Activated T-helper 1 cell treated with anti-CD3 and anti-CD28 coated beads, Interleukin-12 subunit alpha, Interleukin-12 subunit beta, Interleukin-2, Interleukin-4 antibody, amounts not matched to agents 30 ng/mL and 10 ng/mL and 1 ng/mL, durations not matched to agents 14 hours and 24 hours and 36 hours (primary cell): ENCODE measurements at regions not wholly inside any gene's neighbourhood (a gene's known extent, or its start where the extent isn't known, plus 50 kb on each side); places are given as distances from the start of the nearest gene placed in this dataset.

ENCODE experiments used
- DNase-seq: peaks from one replicate; pipeline ENCODE4 v3.0.0; 2021; ENCODE audit warnings: low spot score
- H3K27ac Mint-ChIP-seq: one replicate; pipeline ENCODE4 v1.8.0; 2021; ENCODE audit warnings: mild to moderate bottlenecking, mixed read lengths
- H3K27me3 Mint-ChIP-seq: one replicate; pipeline ENCODE4 v1.8.0; 2022; ENCODE audit warnings: mild to moderate bottlenecking, moderate library complexity, mixed read lengths; ENCODE audit not compliant: insufficient read depth
- H3K36me3 Mint-ChIP-seq: one replicate; pipeline ENCODE4 v1.8.0; 2021; ENCODE audit warnings: low read depth, mixed read lengths
- H3K4me1 Mint-ChIP-seq: one replicate; pipeline ENCODE4 v1.8.0; 2021; ENCODE audit warnings: low read depth, mixed read lengths
- H3K4me3 Mint-ChIP-seq: one replicate; pipeline ENCODE4 v1.8.0; 2021; ENCODE audit warnings: mild to moderate bottlenecking, moderate library complexity, mixed read lengths
- H3K9me3 Mint-ChIP-seq: one replicate; pipeline ENCODE4 v1.8.0; 2021; ENCODE audit warnings: mixed read lengths
- intact Hi-C: fragments of 100-400 bp; cut with micrococcal nuclease; formaldehyde crosslinking; loops from one replicate; pipeline ENCODE4 v1.15.1; 2024

GRCh38 chr3:164522073-164522763 lies 556.1 kb downstream of the SI start:
- Mint-ChIP-seq H3K27me3 (no peaks in the 10 kb centered on the region), H3K9me3 (peaks cover 1% of the 10 kb centered on the region), H3K4me1 (no peaks in the 10 kb centered on the region), H3K36me3 (no peaks in the 10 kb centered on the region), H3K4me3 (no peak overlapping the region), H3K27ac (no peak overlapping the region)
- no peak for DNase-seq
- intact Hi-C loops, result no loop called here

GRCh38 chr3:164521644-164522043 lies 556.7 kb downstream of the SI start:
- Mint-ChIP-seq H3K27me3 (no peaks in the 10 kb centered on the region), H3K9me3 (peaks cover 5% of the 10 kb centered on the region), H3K4me1 (no peaks in the 10 kb centered on the region), H3K27ac (no peak overlapping the region), H3K4me3 (no peak overlapping the region), H3K36me3 (no peaks in the 10 kb centered on the region)
- DNase-seq, result no peak
- intact Hi-C loops, result no loop called here

GRCh38 chr3:164521139-164521538 lies 557.2 kb downstream of the SI start:
- peaks cover 5% of the 10 kb centered on the region for H3K9me3 Mint-ChIP-seq
- H3K36me3 Mint-ChIP-seq, result no peaks in the 10 kb centered on the region
- H3K27ac Mint-ChIP-seq, result no peak overlapping the region
- intact Hi-C loops, result no loop called here
- H3K27me3 Mint-ChIP-seq, result no peaks in the 10 kb centered on the region
- no peak for DNase-seq
- H3K4me3 Mint-ChIP-seq, result no peak overlapping the region
- H3K4me1 Mint-ChIP-seq, result no peaks in the 10 kb centered on the region

- Mint-ChIP-seq H3K27me3 (no peaks in the 10 kb centered on the region), H3K36me3 (no peaks in the 10 kb centered on the region), H3K27ac (no peak overlapping the region), H3K4me1 (no peaks in the 10 kb centered on the region), H3K4me3 (no peak overlapping the region), H3K9me3 (peaks cover 5% of the 10 kb centered on the region)
- intact Hi-C loops, result no loop called here
- DNase-seq, result no peak
These were observed 563.0 kb downstream of the SI start for GRCh38 chr3:164515256-164515655.

GRCh38 chr3:164514576-164514975 lies 563.7 kb downstream of the SI start:
- H3K4me3 Mint-ChIP-seq, result no peak overlapping the region
- H3K9me3 Mint-ChIP-seq, result peaks cover 5% of the 10 kb centered on the region
- no peak for DNase-seq
- H3K4me1 Mint-ChIP-seq, result no peaks in the 10 kb centered on the region
- H3K36me3 Mint-ChIP-seq, result no peaks in the 10 kb centered on the region
- intact Hi-C loops, result no loop called here
- no peaks in the 10 kb centered on the region for H3K27me3 Mint-ChIP-seq
- H3K27ac Mint-ChIP-seq, result no peak overlapping the region

GRCh38 chr3:164507886-164508285 lies 570.4 kb downstream of the SI start:
- Mint-ChIP-seq H3K27ac (no peak overlapping the region), H3K27me3 (no peaks in the 10 kb centered on the region), H3K9me3 (peaks cover 16% of the 10 kb centered on the region), H3K4me3 (no peak overlapping the region), H3K4me1 (no peaks in the 10 kb centered on the region), H3K36me3 (no peaks in the 10 kb centered on the region)
- intact Hi-C loops, result no loop called here
- no peak for DNase-seq

- H3K9me3 Mint-ChIP-seq, result peaks cover 6% of the 10 kb centered on the region
- H3K27ac Mint-ChIP-seq, result no peak overlapping the region
- H3K27me3 Mint-ChIP-seq, result no peaks in the 10 kb centered on the region
- intact Hi-C loops, result no loop called here
- H3K36me3 Mint-ChIP-seq, result no peaks in the 10 kb centered on the region
- H3K4me1 Mint-ChIP-seq, result no peaks in the 10 kb centered on the region
- no peak for DNase-seq
- H3K4me3 Mint-ChIP-seq, result no peak overlapping the region
These were observed 579.4 kb downstream of the SI start for GRCh38 chr3:164498917-164499316.

- H3K27me3 Mint-ChIP-seq, result no peaks in the 10 kb centered on the region
- H3K36me3 Mint-ChIP-seq, result no peaks in the 10 kb centered on the region
- no peaks in the 10 kb centered on the region for H3K4me1 Mint-ChIP-seq
- no peak for DNase-seq
- intact Hi-C loops, result no loop called here
- H3K4me3 Mint-ChIP-seq, result no peak overlapping the region
- no peak overlapping the region for H3K27ac Mint-ChIP-seq
- H3K9me3 Mint-ChIP-seq, result no peaks in the 10 kb centered on the region
These were observed 589.4 kb downstream of the SI start for GRCh38 chr3:164488893-164489292.

GRCh38 chr3:164486150-164486549 lies 592.1 kb downstream of the SI start:
- intact Hi-C loops, result no loop called here
- DNase-seq, result no peak
- Mint-ChIP-seq H3K4me3 (no peak overlapping the region), H3K27ac (no peak overlapping the region), H3K27me3 (no peaks in the 10 kb centered on the region), H3K36me3 (no peaks in the 10 kb centered on the region), H3K4me1 (no peaks in the 10 kb centered on the region), H3K9me3 (no peaks in the 10 kb centered on the region)

- no peak overlapping the region for H3K4me3 Mint-ChIP-seq
- no peak for DNase-seq
- no peaks in the 10 kb centered on the region for H3K27me3 Mint-ChIP-seq
- H3K4me1 Mint-ChIP-seq, result no peaks in the 10 kb centered on the region
- no peak overlapping the region for H3K27ac Mint-ChIP-seq
- H3K36me3 Mint-ChIP-seq, result no peaks in the 10 kb centered on the region
- H3K9me3 Mint-ChIP-seq, result no peaks in the 10 kb centered on the region
- intact Hi-C loops, result no loop called here
These were observed 598.3 kb downstream of the SI start for GRCh38 chr3:164479978-164480377.

- no peak for DNase-seq
- H3K4me3 Mint-ChIP-seq, result no peak overlapping the region
- H3K27ac Mint-ChIP-seq, result no peak overlapping the region
- intact Hi-C loops, result no loop called here
- no peaks in the 10 kb centered on the region for H3K27me3 Mint-ChIP-seq
- no peaks in the 10 kb centered on the region for H3K9me3 Mint-ChIP-seq
- no peaks in the 10 kb centered on the region for H3K36me3 Mint-ChIP-seq
- no peaks in the 10 kb centered on the region for H3K4me1 Mint-ChIP-seq
These were observed 598.9 kb downstream of the SI start for GRCh38 chr3:164479406-164479805.

GRCh38 chr3:164478323-164478722 lies 600.0 kb downstream of the SI start:
- intact Hi-C loops, result no loop called here
- no peaks in the 10 kb centered on the region for H3K27me3 Mint-ChIP-seq

GRCh38 chr3:164477403-164477802 lies 600.9 kb downstream of the SI start:
- DNase-seq, result no peak
- H3K4me3 Mint-ChIP-seq, result no peak overlapping the region
- intact Hi-C loops, result no loop called here
- no peaks in the 10 kb centered on the region for H3K27me3 Mint-ChIP-seq
- H3K27ac Mint-ChIP-seq, result no peak overlapping the region
- no peaks in the 10 kb centered on the region for H3K36me3 Mint-ChIP-seq
- H3K9me3 Mint-ChIP-seq, result no peaks in the 10 kb centered on the region
- no peaks in the 10 kb centered on the region for H3K4me1 Mint-ChIP-seq

More at GRCh38 chr3:164478323-164478722, 600.0 kb downstream of the SI start:
- Mint-ChIP-seq H3K9me3 (no peaks in the 10 kb centered on the region), H3K4me1 (no peaks in the 10 kb centered on the region), H3K36me3 (no peaks in the 10 kb centered on the region), H3K27ac (no peak overlapping the region), H3K4me3 (no peak overlapping the region)
- DNase-seq, result no peak

- DNase-seq, result no peak
- no peaks in the 10 kb centered on the region for H3K4me1 Mint-ChIP-seq
- no peak overlapping the region for H3K4me3 Mint-ChIP-seq
- H3K36me3 Mint-ChIP-seq, result no peaks in the 10 kb centered on the region
- H3K27me3 Mint-ChIP-seq, result no peaks in the 10 kb centered on the region
- intact Hi-C loops, result no loop called here
- no peak overlapping the region for H3K27ac Mint-ChIP-seq
- no peaks in the 10 kb centered on the region for H3K9me3 Mint-ChIP-seq
These were observed 601.7 kb downstream of the SI start for GRCh38 chr3:164476631-164477030.
